GM18526 (cell line): ENCODE measurements at regions not wholly inside any gene's neighbourhood (a gene's known extent, or its start where the extent isn't known, plus 50 kb on each side); places are given as distances from the start of the nearest gene placed in this dataset.

ENCODE experiments used
- POLR2A ChIP-seq: IDR thresholded peaks from 3 replicates; pipeline ENCODE4 v1.6.1; 2011; ENCODE audit not compliant: insufficient read length; ENCODE audit errors: extremely low read depth

DNA sequence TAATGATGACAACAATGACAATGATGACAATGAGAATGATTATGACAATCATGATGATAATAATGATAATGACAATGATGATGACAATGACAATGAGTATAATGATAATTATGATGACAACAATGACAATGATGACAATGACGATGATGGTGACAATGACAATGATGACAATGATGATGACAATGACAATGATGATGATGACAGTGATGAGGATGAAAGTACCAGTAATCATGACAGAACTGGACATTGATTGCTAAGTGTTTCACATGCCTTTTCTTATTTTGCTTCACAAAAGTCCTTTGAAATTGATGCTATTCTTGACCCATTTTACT lies 1106.0 kb upstream of the AUTS2 start:
- no peak for TF ChIP-seq POLR2A

DNA sequence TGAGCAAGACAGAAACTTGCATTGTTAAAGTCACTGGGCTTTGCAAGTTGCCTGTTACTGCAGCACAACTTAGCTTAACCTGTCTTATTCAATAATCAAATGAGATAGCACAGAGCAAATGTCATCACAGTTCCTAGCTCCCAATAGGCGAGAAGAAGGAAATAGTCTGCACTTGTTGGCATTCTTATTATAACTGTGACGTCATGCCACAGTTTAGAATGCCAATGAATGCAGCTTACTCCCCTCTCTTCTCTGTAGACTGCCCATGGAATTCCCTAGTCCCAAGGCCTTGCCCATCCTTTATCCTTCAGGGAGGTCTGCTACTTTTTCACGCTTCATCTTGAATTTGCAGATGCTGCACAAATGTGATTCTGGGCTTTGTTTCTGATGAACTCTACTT lies 1094.9 kb upstream of the AUTS2 start:
- no peak for TF ChIP-seq POLR2A

DNA sequence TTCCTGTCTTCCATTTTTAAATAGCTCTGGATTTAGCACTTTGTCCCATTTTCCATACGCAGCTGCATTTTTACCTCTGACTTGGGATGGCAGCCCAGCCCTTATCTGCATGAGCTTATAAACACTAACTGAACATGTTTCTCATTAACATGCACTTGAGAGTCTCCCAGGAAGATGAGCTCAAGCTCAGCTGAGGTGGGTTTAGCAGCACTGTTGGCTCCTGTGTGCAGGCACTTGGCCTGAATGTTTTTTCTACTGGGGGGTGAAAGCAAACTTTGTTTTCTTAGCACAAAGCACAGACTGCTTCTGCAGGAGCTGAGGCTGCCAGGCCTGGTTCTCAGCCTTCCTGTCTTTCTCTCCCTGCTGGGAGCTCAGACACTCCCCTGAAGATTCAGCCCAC lies 1093.6 kb upstream of the AUTS2 start:
- no peak for TF ChIP-seq POLR2A

DNA sequence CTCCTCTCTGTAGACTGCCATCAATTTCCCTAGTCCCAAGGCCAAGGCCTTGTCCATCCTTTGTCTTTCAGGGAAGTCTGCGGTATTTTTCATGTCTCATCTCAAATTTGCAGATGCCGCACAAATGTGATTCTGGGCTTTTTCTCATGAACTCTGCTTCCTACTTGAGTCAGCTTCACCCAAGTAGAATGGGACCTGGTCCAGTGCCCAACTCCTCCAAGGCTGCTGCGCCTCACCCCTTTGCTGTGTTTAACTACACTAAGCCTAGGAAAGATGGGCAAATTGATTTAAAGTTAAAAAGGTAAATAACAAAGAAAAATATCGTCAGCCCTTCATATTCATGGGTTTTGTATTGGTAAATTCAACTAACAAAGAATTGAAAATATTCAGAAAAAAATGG lies 1092.6 kb upstream of the AUTS2 start:
- TF ChIP-seq POLR2A, result no peak

DNA sequence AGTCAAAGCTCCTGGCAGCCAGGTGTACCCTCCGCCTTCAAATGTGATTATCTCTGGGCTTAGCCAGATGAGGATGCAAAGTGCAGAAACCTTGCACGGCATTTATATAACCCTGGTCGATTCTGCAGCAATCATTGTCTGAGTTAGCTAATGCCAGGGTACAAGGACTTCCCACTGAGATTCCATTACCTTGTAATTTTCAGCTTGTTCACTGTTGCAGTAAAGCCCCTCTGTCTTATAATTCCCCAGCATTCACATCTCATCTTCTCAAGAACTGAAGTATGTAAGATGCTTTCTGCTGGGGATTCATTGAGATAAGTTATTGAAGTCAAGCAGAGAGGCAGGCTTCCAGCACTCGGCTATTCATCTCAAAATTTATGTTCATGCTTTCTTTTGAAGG lies 1090.6 kb upstream of the AUTS2 start:
- TF ChIP-seq POLR2A, result no peak

DNA sequence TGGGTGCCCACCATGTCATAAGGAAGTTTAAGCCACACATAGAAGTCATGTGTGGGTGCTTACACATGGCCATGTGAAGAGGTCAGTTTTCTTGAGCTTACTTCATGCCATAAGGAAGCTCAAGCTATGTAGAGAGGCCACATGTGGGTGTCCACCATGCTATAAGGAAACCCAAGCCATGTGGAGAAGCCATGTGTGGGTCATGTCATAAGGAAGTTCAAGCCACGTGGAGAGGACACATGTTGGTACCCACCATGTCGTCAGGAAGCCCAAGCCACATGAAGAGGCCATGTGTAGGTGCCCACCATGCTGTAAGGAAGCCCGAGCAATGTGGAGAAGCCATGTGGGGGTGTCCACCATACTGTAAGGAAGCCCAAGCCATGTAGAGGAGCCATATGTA lies 1089.2 kb upstream of the AUTS2 start:
- no peak for TF ChIP-seq POLR2A

DNA sequence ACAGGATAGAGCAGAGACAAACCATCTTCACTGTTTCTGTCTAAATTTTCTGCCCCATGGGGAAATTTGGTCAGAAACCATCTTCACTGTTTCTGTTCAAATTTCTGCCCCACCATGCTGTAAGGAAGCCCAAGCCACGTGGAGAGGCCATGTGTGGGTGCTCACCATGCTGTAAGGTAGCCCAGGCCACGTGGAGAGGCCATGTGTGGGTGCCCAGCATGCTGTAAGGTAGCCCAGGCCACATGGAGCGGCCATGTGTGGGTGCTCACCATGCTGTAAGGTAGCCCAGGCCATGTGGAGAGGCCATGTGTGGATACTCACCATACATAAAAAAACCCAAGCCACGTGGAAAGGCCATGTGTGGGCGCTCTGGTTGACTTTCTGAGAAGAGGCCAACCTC lies 1088.7 kb upstream of the AUTS2 start:
- TF ChIP-seq POLR2A, result no peak

DNA sequence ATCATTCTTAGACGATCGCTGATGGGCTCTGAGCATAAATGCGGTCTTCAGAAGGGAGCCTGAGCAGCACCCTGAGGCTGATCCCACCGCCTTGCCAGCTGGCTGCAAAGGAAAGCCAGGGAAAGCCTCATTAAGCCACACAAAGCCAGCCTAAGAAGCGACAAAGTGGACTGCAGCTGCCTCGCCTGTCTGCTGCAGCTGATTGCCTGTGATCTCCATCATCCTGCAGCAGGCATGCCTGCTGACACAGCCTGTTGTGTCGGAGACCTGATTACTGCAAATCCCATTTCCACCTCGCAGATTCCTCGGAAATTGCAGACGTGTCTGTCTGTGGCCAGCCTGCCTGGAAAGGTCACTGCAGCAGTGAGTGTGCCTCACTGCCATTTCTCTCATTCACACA lies 1087.0 kb upstream of the AUTS2 start:
- no peak for TF ChIP-seq POLR2A

DNA sequence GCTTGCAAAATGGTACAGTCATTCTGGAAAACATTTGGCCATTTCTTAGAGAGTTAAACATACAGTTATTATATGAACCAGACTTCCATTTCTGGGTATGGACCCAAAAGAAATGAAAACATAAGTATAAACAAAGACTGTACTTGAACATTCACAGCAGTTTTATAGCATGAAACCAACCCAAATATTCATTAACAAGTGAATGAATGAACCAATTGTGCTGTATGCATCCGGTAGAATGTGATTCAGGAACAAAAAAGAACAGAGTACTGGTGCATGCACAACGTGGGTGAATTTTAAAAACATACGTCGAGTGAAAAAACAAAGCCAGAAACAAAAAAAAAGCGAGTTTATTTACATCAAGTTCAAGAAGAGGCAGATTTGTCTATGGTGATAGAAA lies 1085.8 kb upstream of the AUTS2 start:
- TF ChIP-seq POLR2A, result no peak

DNA sequence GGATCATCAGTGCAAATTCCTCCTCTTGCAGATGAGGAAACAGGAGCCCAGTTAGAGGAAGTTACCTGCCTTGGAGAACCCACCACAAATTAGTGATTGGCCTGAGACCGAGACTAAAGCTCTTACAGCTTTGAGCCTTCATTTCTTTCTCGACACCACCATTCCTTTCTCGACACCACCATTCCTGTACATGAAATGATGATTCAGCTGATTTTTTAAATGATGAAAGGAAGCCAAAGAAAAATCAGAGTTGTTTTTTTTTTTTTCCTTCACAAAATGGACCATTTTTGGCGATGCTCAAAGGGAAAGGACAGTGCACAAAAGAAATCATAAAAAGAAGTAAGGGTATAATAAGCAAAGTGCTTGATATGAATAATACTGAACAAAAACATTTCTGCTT lies 1080.2 kb upstream of the AUTS2 start:
- no peak for TF ChIP-seq POLR2A

DNA sequence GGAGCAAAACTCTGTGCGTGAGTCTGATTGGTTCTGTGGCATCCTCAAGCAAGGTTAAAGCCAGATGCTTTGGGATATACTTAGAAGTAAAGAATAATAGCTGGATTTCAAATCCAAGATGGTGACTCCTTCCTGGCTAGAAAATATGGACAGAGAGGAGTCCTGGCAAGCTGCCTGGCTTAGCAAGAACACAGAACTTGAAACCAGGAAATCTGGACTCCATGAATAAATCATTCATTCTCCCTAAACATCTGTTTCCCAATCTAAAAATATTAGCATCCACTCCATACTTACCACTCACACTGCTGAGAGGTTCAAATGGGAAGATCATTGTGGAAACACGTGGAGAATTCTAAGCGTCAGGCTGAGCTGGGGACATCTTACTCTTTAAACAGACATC lies 1074.1 kb upstream of the AUTS2 start:
- TF ChIP-seq POLR2A, result no peak

DNA sequence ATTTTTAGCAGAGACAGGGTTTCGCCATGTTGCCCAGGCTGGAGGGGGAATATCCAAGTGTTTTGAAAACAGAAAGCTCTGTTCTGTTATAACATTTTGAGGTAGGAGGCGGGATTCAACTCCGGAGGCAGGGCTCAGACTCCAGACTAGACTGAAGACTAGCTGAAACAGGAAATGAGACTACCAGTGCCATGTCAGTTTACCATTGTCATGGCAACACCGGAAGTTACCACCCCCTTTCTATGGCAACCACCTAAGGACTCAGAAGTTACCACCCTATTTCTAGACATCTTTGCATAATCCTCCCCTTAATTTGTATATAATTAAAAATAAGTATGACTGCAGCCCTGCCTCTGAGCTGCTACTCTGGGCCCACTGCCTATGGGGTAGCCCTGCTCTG lies 1069.1 kb upstream of the AUTS2 start:
- TF ChIP-seq POLR2A, result no peak

DNA sequence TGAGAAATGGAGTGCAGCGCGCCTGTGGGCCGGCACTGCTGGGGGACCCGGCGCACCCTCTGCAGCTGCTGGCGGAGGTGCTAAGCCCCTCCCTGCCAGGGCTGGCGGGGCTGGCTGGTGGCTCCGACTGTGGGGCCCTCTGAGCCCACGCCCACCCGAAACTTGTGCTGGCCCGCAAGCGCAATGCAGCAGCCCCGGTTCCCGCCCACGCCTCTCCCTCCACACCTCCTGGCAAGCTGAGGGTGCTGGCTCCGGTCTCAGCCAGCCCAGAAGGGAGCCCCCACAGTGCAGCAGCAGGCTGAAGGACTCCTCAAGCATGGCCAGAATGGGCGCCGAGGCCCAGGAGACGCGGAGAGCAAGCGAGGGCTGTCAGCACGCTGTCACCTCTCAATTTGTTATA lies 1063.0 kb upstream of the AUTS2 start:
- TF ChIP-seq POLR2A, result no peak

DNA sequence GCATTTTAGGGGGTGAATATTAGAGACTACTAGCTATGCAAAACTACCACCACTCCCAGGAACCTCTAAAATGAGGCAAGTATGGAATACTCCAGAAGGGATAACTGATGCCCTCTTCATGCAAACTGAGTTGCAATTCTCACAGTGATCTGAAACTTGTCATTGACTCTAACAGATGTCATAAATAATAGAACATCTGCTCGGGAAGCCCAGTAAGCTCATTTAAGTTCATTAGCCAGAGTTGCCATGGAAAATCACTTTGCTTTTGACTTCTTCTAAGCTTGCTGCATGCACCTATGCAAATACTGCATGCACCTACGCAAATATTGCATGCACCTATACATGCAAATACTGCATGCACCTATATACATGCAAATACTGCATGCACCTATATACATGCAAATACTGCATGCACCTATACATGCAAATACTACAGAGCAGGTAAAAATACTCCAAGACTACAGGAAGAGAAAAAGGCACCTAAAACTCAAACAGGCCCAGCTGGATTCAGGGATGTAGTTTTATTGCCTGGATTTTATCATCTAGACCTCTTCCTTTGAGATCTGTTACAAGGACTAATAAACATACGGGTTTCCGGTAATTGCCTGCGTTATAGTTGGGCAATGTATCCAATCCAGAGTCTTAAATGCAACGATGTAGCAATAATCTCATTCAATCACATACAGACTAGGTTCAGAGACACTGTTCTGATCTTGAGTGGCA lies 1061.1 kb upstream of the AUTS2 start:
- TF ChIP-seq POLR2A, result no peak

DNA sequence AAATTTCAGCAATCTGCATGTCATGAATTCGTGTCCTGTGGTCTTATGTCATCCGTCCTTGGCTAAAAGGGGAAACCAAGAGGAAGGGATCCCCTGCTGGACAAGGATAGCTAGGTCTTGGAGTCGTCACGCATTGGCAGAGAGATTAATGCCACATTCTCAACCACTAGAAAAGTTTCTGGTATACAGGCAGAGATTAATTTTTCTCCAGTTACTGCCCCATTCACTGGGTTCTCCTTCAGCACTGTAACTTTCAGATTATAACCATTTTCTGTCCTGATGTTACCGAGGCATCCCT lies 1060.6 kb upstream of the AUTS2 start:
- no peak for TF ChIP-seq POLR2A

DNA sequence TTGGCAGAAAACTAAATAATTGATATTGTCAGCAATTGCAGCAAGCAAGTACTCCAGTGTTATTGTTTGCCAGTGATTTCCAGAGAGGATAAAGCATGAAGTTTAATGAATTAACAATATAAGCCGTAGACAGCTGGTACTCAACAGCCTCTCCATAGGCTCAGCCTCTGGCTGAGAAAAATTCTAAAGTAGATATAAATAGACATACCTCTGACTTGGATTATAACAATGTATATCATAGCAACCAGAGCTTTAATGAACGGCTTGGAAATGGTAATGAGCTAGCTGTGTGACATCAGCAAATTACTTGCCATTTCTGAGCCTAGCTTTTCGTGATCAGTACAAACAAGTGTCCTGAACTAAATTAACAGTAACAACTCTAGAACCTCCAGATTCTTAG lies 1055.4 kb upstream of the AUTS2 start:
- no peak for TF ChIP-seq POLR2A

DNA sequence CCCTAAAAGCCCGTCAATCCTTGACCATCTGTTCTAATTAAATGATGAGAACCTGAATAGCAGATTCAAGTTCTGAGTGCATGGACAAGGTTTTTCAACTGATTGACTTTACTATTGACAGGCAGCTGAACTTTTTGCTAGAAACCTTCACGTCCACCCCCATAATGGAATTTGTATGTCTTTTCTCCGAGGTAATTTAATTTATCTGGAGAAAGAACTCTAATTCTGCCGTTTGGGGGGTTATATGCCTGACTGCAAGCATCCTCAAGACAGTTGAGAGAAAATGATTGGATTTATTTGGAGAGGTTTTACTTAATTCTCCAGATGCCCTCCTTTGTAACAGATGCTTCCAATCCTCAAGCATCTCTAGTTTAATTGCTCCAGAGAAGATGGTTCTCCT lies 1053.4 kb upstream of the AUTS2 start:
- no peak for TF ChIP-seq POLR2A

DNA sequence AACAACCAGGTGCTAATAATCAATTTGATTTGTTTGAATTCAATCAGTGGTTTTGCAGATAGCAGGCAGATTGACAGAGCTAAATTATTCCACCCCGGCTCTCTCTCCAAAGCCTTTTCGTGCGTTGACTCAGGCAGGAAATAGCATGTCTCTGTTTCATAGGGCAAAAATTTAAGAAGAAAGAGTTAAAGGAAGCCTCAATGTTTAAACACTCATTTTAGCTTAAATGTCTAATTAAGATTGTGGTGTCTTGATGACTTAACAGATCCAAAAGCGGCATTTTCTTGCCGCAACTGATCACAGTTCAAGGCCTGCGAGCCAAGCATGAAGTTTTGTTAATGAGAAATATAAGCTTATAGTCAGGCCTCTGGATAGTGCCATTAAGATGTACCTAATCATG lies 1051.1 kb upstream of the AUTS2 start:
- no peak for TF ChIP-seq POLR2A

DNA sequence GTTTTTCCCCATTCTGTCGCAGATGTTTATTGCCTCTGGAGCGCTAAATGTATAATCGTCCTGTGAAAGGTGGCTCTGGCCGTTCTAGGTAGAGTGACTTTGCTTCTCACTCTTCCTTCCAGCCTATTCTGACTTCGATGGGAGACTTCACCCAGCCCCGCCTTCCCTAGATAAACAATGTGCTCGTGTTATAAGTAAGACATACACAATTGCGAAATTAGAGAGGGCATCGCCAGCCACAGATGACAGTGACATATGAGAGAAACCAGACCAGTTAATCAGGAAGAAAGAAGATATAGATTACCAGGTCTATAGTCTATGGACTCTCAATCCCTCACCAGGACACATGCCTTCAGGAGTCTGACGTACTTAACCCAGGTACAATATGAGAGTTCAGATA lies 1050.5 kb upstream of the AUTS2 start:
- no peak for TF ChIP-seq POLR2A

DNA sequence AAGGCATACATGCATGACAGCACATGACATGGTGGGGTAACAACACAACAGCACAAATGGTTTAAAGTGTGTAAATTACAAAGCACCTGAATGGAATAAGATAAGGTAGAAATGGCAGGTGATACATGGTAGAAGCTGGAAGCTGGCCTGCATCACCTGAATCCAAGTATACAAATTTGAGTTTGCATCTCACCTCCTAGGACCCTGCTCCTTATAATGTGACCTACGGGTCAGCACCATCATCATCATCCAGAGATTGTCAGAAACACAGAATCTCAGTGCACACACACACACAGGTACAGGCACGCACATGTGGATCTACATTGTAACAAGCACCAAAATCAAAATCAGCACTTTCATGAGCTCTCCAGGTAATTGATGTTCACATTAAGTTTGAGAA lies 1048.2 kb upstream of the AUTS2 start:
- TF ChIP-seq POLR2A, result no peak
